Kidney epithelial cell (primary cell): ENCODE measurements at regions not wholly inside any gene's neighbourhood (a gene's known extent, or its start where the extent isn't known, plus 50 kb on each side); places are given as distances from the start of the nearest gene placed in this dataset.

Experiments
- DNase-seq: peaks from one replicate; pipeline ENCODE4 v3.0.0-alpha.2; 2010; ENCODE audit warnings: low read depth
- H3K27me3 ChIP-seq: 2 replicates; pipeline ENCODE4 v1.6.0; 2011; ENCODE audit warnings: low read length; ENCODE audit not compliant: control insufficient read depth, insufficient read depth
- H3K36me3 ChIP-seq: 2 replicates; pipeline ENCODE4 v1.5.1; 2011; ENCODE audit warnings: low read length; ENCODE audit not compliant: control insufficient read depth, insufficient read depth
- H3K4me3 ChIP-seq: 2 replicates; pipeline ENCODE4 v1.5.1; 2011; ENCODE audit warnings: low read depth, mild to moderate bottlenecking, control low read depth, low read length
- TF ChIP-seq, protein P1 (sequence below): IDR thresholded peaks from 2 replicates; pipeline ENCODE4 v1.5.1; 2011; ENCODE audit warnings: mild to moderate bottlenecking, moderate library complexity, low read length, control low read depth, inconsistent platforms; ENCODE audit not compliant: insufficient read depth, poor library complexity, severe bottlenecking

GRCh38 chr1:200242110-200243041 is 167.5 kb downstream of the ZNF281 start:
- H3K27me3 ChIP-seq, result no peaks in the 10 kb centered on the region
- DNase-seq, result no peak
- no peaks in the 10 kb centered on the region for H3K36me3 ChIP-seq
- no peak overlapping the region for H3K4me3 ChIP-seq
- TF ChIP-seq, protein P1, sequence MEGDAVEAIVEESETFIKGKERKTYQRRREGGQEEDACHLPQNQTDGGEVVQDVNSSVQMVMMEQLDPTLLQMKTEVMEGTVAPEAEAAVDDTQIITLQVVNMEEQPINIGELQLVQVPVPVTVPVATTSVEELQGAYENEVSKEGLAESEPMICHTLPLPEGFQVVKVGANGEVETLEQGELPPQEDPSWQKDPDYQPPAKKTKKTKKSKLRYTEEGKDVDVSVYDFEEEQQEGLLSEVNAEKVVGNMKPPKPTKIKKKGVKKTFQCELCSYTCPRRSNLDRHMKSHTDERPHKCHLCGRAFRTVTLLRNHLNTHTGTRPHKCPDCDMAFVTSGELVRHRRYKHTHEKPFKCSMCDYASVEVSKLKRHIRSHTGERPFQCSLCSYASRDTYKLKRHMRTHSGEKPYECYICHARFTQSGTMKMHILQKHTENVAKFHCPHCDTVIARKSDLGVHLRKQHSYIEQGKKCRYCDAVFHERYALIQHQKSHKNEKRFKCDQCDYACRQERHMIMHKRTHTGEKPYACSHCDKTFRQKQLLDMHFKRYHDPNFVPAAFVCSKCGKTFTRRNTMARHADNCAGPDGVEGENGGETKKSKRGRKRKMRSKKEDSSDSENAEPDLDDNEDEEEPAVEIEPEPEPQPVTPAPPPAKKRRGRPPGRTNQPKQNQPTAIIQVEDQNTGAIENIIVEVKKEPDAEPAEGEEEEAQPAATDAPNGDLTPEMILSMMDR, result no peak

DNA sequence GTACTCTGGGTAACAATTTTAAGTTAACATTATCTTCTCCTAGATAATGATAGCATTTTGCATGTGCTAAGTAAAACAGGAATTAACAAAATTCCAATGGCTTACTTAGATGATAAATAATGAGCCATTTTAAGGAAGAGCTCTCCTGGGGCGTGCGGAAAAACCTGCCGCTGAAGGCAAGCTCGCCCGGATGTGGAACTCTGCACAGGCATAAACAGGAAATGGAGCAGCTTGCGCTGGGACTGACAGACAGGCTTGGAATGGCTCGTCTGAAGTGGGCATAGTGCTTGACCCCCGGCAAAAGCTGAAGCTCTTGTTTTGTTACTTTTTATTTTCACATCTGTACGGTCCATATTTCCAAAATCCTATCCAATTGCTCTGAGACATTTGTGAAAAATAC is 169.2 kb downstream of the ZNF281 start:
- DNase-seq, result no peak
- TF ChIP-seq, protein P1, result no peak
- no peak overlapping the region for H3K4me3 ChIP-seq
- H3K27me3 ChIP-seq, result no peaks in the 10 kb centered on the region
- no peaks in the 10 kb centered on the region for H3K36me3 ChIP-seq

- Histone ChIP-seq H3K36me3 (no peaks in the 10 kb centered on the region), H3K4me3 (no peak overlapping the region), H3K27me3 (no peaks in the 10 kb centered on the region)
- TF ChIP-seq, protein P1, result no peak
- no peak for DNase-seq
Observed at GRCh38 chr1:200238311-200238710, 171.5 kb downstream of the ZNF281 start.

GRCh38 chr1:200237066-200237465 is 172.8 kb downstream of the ZNF281 start:
- TF ChIP-seq, protein P1, result no peak
- Histone ChIP-seq H3K4me3 (no peak overlapping the region), H3K36me3 (no peaks in the 10 kb centered on the region), H3K27me3 (no peaks in the 10 kb centered on the region)
- DNase-seq, result no peak

- no peak overlapping the region for H3K4me3 ChIP-seq
- no peaks in the 10 kb centered on the region for H3K27me3 ChIP-seq
- H3K36me3 ChIP-seq, result no peaks in the 10 kb centered on the region
- DNase-seq, result no peak
- TF ChIP-seq, protein P1, result no peak
Observed at GRCh38 chr1:200234938-200235337, 174.9 kb downstream of the ZNF281 start.

GRCh38 chr1:200233393-200233792 is 176.4 kb downstream of the ZNF281 start:
- Histone ChIP-seq H3K27me3 (no peaks in the 10 kb centered on the region), H3K4me3 (no peak overlapping the region), H3K36me3 (no peaks in the 10 kb centered on the region)
- no peak for DNase-seq
- TF ChIP-seq, protein P1, result no peak
